ENCODE measurements at regions not wholly inside any gene's neighbourhood (a gene's known extent, or its start where the extent isn't known, plus 50 kb on each side); places are given as distances from the start of the nearest gene placed in this dataset.

GRCh38 chr18:52090005-52090404 lies 250.0 kb upstream of the DCC start:
- TF ChIP-seq CTCF (IDR thresholded peaks at IDR 0.05; ENCODE audit: low read depth, low read length, missing control alignments) = no peak
- H3K4me3 ChIP-seq (ENCODE audit: low read depth, low read length) = no peak overlapping the region
- DNase-seq = no peak
- H3K36me3 ChIP-seq (replicated peaks) = no peaks in the 10 kb centered on the region
- H3K27ac ChIP-seq = no peak overlapping the region
- in situ Hi-C loops (cut with HindIII; ENCODE audit: low pct_ligation_motif_present, low sequenced_read_pairs) = no loop called here
- H3K27me3 ChIP-seq (replicated peaks) = no peaks in the 10 kb centered on the region

- Histone ChIP-seq H3K36me3 (replicated peaks) (no peaks in the 10 kb centered on the region), H3K27ac (no peak overlapping the region), H3K27me3 (replicated peaks) (no peaks in the 10 kb centered on the region), H3K4me3 (ENCODE audit: low read depth, low read length) (no peak overlapping the region)
- no peak for TF ChIP-seq CTCF (IDR thresholded peaks at IDR 0.05; ENCODE audit: low read depth, low read length, missing control alignments)
- in situ Hi-C loops (cut with HindIII; ENCODE audit: low pct_ligation_motif_present, low sequenced_read_pairs) = no loop called here
- no peak for DNase-seq
Measured at GRCh38 chr18:52093171-52093570, 246.8 kb upstream of the DCC start.

DNA sequence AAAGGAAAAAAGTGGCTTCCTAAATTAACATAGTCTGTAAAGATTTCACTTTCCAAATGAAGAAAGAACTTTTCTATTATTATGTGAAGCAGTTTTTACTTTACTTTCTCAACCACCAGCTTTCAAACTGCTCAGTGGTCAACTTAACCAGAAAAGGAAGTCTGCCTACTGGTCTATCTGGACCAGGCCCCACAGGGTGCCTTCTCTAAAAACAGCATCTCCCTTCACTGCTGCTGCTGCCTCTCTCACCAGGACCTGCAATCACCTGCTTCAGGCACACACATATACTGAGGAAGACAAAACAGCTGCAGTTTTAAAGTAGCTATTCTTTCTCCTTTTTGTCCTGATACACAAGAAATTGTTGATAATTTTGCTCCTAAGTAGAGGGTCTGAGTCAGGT lies 221.3 kb upstream of the DCC start:
- no peak for TF ChIP-seq CTCF (IDR thresholded peaks at IDR 0.05; ENCODE audit: low read depth, low read length, missing control alignments)
- in situ Hi-C loops (cut with HindIII; ENCODE audit: low pct_ligation_motif_present, low sequenced_read_pairs) = no loop called here
- H3K4me3 ChIP-seq (ENCODE audit: low read depth, low read length) = no peak overlapping the region
- H3K27me3 ChIP-seq (replicated peaks) = no peaks in the 10 kb centered on the region
- H3K27ac ChIP-seq = no peak overlapping the region
- H3K36me3 ChIP-seq (replicated peaks) = no peaks in the 10 kb centered on the region
- DNase-seq = no peak

DNA sequence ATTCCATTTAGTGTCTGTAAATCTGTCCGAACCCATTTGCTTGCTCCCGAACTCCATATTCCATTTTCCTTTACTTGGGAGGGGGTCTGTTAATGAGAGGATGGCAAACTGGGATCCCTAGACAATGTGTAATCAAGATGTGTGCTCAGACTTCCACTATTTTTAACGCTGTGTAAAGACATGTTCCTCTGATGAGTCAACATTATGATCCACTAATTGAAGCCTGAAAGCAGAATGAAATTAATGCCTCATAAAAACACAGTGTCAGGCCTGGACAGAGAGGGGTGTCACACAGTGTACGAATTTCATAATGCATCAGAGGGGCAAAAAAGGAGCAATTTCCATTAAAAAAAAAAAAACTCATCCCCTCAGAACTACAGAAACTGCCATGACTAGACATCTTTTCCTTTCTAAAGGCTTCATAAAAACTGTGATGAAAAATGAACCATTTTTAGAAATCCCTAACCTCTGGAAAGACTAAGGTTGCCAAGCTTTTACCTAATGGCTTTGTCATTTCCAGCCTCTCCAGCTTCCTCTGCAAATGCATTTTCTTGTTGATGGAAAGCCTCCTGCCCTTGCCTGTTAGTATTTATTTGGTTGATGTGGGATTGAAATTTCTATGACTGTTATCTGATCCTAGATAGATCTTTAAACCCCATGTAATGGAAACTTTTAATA lies 209.2 kb upstream of the DCC start:
- H3K36me3 ChIP-seq (replicated peaks) = no peaks in the 10 kb centered on the region
- TF ChIP-seq CTCF (IDR thresholded peaks at IDR 0.05; ENCODE audit: low read depth, low read length, missing control alignments) = no peak
- no peak for DNase-seq
- no peak overlapping the region for H3K27ac ChIP-seq
- no peaks in the 10 kb centered on the region for H3K27me3 ChIP-seq (replicated peaks)
- H3K4me3 ChIP-seq (ENCODE audit: low read depth, low read length) = no peak overlapping the region
- in situ Hi-C loops (cut with HindIII; ENCODE audit: low pct_ligation_motif_present, low sequenced_read_pairs) = no loop called here

DNA sequence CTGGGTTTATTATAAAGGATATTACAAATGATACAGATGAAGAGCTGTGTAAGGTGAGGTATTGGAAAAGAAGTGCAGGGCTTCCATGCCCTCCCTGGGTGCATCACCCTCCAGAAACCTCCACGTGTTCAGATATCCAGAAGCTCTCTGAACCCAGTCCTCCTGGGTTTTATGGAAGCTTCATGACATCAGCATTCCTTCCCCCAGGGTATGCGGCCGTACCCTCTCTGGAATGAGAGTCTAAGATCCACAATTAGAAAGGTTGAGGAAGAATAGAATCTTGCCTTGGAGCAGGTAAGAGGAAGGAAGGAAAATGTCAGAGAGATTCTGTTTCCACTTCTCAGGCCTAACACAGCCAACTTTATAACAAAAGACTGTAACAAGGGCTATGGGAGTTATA lies 208.2 kb upstream of the DCC start:
- Histone ChIP-seq H3K27ac (no peak overlapping the region), H3K4me3 (ENCODE audit: low read depth, low read length) (no peak overlapping the region), H3K36me3 (replicated peaks) (no peaks in the 10 kb centered on the region), H3K27me3 (replicated peaks) (no peaks in the 10 kb centered on the region)
- DNase-seq = no peak
- TF ChIP-seq CTCF (IDR thresholded peaks at IDR 0.05; ENCODE audit: low read depth, low read length, missing control alignments) = no peak
- in situ Hi-C loops (cut with HindIII; ENCODE audit: low pct_ligation_motif_present, low sequenced_read_pairs) = no loop called here

DNA sequence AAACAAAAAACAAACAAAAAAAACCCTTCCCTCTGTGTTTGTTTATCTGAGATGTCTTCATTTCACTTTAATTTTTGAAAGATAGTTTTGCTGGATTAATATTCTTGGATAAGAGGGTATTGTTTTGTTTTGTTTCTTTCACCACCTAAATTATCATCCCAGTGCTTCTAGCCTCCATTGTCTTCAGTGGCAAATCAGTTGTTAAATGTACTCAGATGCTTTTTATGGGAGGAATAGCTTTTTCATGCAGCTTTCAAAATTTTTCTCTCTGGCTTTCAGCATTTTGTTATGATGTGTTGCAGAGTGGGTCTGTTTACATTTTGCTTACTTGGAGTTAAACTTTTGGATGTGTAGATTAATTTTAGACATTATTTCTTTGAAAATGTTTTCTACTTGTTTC lies 203.5 kb upstream of the DCC start:
- no peak for TF ChIP-seq CTCF (IDR thresholded peaks at IDR 0.05; ENCODE audit: low read depth, low read length, missing control alignments)
- no peaks in the 10 kb centered on the region for H3K36me3 ChIP-seq (replicated peaks)
- no peak for DNase-seq
- no peak overlapping the region for H3K27ac ChIP-seq
- H3K27me3 ChIP-seq (replicated peaks) = no peaks in the 10 kb centered on the region
- H3K4me3 ChIP-seq (ENCODE audit: low read depth, low read length) = no peak overlapping the region
- in situ Hi-C loops (cut with HindIII; ENCODE audit: low pct_ligation_motif_present, low sequenced_read_pairs) = no loop called here

Measured in brain microvascular endothelial cell (primary cell).